ENCODE measurements at regions not wholly inside any gene's neighbourhood (a gene's known extent, or its start where the extent isn't known, plus 50 kb on each side); places are given as distances from the start of the nearest gene placed in this dataset.

DNA sequence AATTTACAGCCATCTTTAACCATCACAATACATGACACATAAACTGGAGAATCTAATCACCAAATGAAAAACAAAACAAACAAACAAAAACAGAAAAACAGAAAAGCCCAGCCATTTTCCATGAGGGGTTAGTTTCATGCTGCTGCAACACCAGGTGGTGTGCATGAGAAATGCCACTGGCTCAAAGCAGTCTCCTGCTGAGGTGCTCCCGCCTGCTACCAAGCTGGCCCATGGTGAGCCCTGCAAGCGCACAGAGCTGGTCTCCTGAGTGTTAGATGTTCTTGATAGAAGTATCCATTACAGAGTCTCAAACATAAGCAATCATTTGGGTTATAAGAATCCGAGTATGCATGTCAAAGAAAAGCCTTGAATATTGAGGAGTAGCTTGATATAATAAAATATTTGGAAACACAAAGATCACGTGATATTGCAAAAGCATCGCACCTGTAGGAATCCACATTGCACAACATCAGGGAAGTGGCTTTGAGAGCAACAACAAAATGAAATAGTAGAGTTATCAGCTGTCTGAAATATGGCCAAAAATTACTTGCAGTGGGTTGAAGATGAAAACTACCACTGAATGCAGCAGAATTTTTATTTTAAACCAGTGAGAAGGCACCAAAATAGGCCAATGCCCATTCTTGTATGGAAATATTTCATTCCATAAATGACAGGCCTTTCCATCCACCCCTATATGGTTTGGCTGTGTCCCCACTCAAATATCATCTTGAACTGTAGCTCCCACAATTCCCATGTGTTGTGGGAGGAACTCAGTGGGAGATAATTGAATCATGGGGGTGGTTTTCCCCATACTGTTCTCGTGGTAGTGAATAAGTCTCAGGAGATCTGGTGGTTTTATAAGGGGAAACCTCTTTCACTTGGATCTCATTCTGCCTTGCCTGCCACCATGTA is 194.8 kb downstream of the SYK start:
- Histone ChIP-seq H3K9me3 (no peaks in the 10 kb centered on the region), H4K20me1 (ENCODE audit: insufficient read depth) (no peaks in the 10 kb centered on the region), H3F3A (replicated peaks; ENCODE audit: insufficient read depth) (peaks cover 7% of the 10 kb centered on the region), H3K27me3 (ENCODE audit: insufficient read depth) (no peaks in the 10 kb centered on the region), H2AFZ (ENCODE audit: low read depth) (no peak overlapping the region), H3K9me2 (no peaks in the 10 kb centered on the region), H3K4me3 (ENCODE audit: low read depth in 2 of 2, low read length in 1 of 2) (no peak overlapping the region), H3K9ac (no peak overlapping the region), H3K4me2 (no peak overlapping the region), H3K4me1 (ENCODE audit: control insufficient read depth in 1 of 2, insufficient read depth in 2 of 2, low read depth in 1 of 2, low read length in 1 of 2) (peaks cover 0 to 4% of the 10 kb centered on the region in 2 experiments; a peak in 3 of 4 replicates), H3K36me3 (replicated peaks in 1 of 2; ENCODE audit: control insufficient read depth in 1 of 2, insufficient read depth in 2 of 2, low read length in 1 of 2) (no peaks in the 10 kb centered on the region), H3K79me2 (ENCODE audit: insufficient read depth) (no peaks in the 10 kb centered on the region), H3K27ac (ENCODE audit: low read depth in 2 of 2, low read length in 1 of 2) (no peak overlapping the region)
- ChIA-PET CTCF (interaction anchor here (1.0 kb wide), 1 partner anchor 17 kb away, joined by 3 read pairs; no protein-coding TSS in a partner anchor), POLR2A (no interaction called here)
- no peak for DNase-seq
- 64% methylated on average over 6 of the region's 6 CpGs for WGBS (ENCODE audit: low lambda C conversion rate)
- no peak for TF ChIP-seq RCOR1 (IDR thresholded peaks at IDR 0.05; ENCODE audit: low read length)
- no peak for TF ChIP-seq TCF12 (IDR thresholded peaks at IDR 0.05)
- no peak for TF ChIP-seq NFIC (IDR thresholded peaks at IDR 0.05; ENCODE audit: borderline replicate concordance)
- no peak for TF ChIP-seq ELF1 (IDR thresholded peaks at IDR 0.05)
- no peak for TF ChIP-seq MXI1 (IDR thresholded peaks at IDR 0.05; ENCODE audit: low read depth, low read length)
- no peak for TF ChIP-seq FOXJ3 (CRISPR knock-in tag; IDR thresholded peaks at IDR 0.05)
- TF ChIP-seq FOXM1 (IDR thresholded peaks at IDR 0.05; ENCODE audit: low read depth): no peak
- TF ChIP-seq, protein P1, sequence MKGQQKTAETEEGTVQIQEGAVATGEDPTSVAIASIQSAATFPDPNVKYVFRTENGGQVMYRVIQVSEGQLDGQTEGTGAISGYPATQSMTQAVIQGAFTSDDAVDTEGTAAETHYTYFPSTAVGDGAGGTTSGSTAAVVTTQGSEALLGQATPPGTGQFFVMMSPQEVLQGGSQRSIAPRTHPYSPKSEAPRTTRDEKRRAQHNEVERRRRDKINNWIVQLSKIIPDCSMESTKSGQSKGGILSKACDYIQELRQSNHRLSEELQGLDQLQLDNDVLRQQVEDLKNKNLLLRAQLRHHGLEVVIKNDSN (IDR thresholded peaks at IDR 0.05; ENCODE audit: borderline replicate concordance, low read depth): no peak
- TF ChIP-seq EP300 (IDR thresholded peaks at IDR 0.05; ENCODE audit: borderline replicate concordance in 1 of 2, low read depth in 1 of 2, low read length in 1 of 2): no peak
- TF ChIP-seq TAF1 (IDR thresholded peaks at IDR 0.05; ENCODE audit: borderline replicate concordance, low read depth, low read length): no peak
- TF ChIP-seq RAD21 (IDR thresholded peaks at IDR 0.05; ENCODE audit: low read length): no peak
- TF ChIP-seq, protein P2, sequence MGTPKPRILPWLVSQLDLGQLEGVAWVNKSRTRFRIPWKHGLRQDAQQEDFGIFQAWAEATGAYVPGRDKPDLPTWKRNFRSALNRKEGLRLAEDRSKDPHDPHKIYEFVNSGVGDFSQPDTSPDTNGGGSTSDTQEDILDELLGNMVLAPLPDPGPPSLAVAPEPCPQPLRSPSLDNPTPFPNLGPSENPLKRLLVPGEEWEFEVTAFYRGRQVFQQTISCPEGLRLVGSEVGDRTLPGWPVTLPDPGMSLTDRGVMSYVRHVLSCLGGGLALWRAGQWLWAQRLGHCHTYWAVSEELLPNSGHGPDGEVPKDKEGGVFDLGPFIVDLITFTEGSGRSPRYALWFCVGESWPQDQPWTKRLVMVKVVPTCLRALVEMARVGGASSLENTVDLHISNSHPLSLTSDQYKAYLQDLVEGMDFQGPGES (IDR thresholded peaks at IDR 0.05; ENCODE audit: low read depth, low read length): no peak

DNA sequence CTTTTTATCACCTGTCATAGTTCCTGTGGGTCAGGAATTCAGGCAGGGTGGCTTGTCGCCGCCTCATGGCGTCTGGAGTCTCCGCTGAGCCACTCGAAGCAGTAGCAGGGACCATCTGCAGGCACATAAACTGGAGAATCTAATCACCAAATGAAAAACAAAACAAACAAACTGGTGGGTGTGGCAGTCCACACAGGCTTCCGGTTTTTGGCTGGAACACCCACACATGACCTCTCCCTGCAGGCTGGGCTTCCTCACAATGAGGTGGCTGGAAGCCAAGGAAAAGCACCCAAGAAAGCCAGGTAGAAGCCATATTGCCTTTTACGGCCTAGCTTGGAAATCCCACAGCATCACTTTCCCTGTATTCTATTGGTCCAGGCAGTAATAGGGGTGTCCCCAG is 197.0 kb downstream of the SYK start:
- DNase-seq: no peak
- Histone ChIP-seq H3K4me1 (ENCODE audit: control insufficient read depth in 1 of 2, insufficient read depth in 2 of 2, low read depth in 1 of 2, low read length in 1 of 2) (no peaks in the 10 kb centered on the region; a peak in 1 of 4 replicates), H4K20me1 (ENCODE audit: insufficient read depth) (no peaks in the 10 kb centered on the region), H3K27ac (ENCODE audit: low read depth in 2 of 2, low read length in 1 of 2) (no peak overlapping the region), H2AFZ (ENCODE audit: low read depth) (no peak overlapping the region), H3K9me3 (no peaks in the 10 kb centered on the region), H3K4me2 (no peak overlapping the region), H3K27me3 (ENCODE audit: insufficient read depth) (no peaks in the 10 kb centered on the region), H3K9ac (no peak overlapping the region), H3F3A (replicated peaks; ENCODE audit: insufficient read depth) (no peaks in the 10 kb centered on the region), H3K4me3 (ENCODE audit: low read depth in 2 of 2, low read length in 1 of 2) (no peak overlapping the region), H3K36me3 (replicated peaks in 1 of 2; ENCODE audit: control insufficient read depth in 1 of 2, insufficient read depth in 2 of 2, low read length in 1 of 2) (no peaks in the 10 kb centered on the region), H3K79me2 (ENCODE audit: insufficient read depth) (no peaks in the 10 kb centered on the region), H3K9me2 (no peaks in the 10 kb centered on the region)
- WGBS (ENCODE audit: low lambda C conversion rate): 83% methylated on average over 7 of the region's 7 CpGs
- ChIA-PET CTCF (interaction anchor here (1.5 kb wide), 1 partner anchor 427 kb away, joined by 4 read pairs; no protein-coding TSS in a partner anchor), POLR2A (no interaction called here)
- TF ChIP-seq, protein P3, sequence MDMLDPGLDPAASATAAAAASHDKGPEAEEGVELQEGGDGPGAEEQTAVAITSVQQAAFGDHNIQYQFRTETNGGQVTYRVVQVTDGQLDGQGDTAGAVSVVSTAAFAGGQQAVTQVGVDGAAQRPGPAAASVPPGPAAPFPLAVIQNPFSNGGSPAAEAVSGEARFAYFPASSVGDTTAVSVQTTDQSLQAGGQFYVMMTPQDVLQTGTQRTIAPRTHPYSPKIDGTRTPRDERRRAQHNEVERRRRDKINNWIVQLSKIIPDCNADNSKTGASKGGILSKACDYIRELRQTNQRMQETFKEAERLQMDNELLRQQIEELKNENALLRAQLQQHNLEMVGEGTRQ (IDR thresholded peaks at IDR 0.05; ENCODE audit: borderline replicate concordance, low read depth, low read length): no peak
- TF ChIP-seq RCOR1 (IDR thresholded peaks at IDR 0.05; ENCODE audit: low read length): no peak
- no peak for TF ChIP-seq NFIC (IDR thresholded peaks at IDR 0.05; ENCODE audit: borderline replicate concordance)
- TF ChIP-seq EZH2phosphoT487 (IDR thresholded peaks at IDR 0.05; ENCODE audit: borderline replicate concordance, low read depth): no peak
- TF ChIP-seq RXRA (IDR thresholded peaks at IDR 0.05; ENCODE audit: borderline replicate concordance, low read depth): no peak
- no peak for TF ChIP-seq TAF1 (IDR thresholded peaks at IDR 0.05; ENCODE audit: borderline replicate concordance, low read depth, low read length)
- TF ChIP-seq, protein P2 (IDR thresholded peaks at IDR 0.05; ENCODE audit: low read depth, low read length): no peak
- TF ChIP-seq RAD21 (IDR thresholded peaks at IDR 0.05; ENCODE audit: low read length): no peak
- no peak for TF ChIP-seq ELF1 (IDR thresholded peaks at IDR 0.05)
- no peak for TF ChIP-seq JUND (IDR thresholded peaks at IDR 0.05)
- TF ChIP-seq TCF12 (IDR thresholded peaks at IDR 0.05): no peak
- no peak for TF ChIP-seq FOSL2 (IDR thresholded peaks at IDR 0.05; ENCODE audit: borderline replicate concordance, low read depth)
- TF ChIP-seq MEF2A (IDR thresholded peaks at IDR 0.05; ENCODE audit: borderline replicate concordance, low read depth): no peak
